Esophagus squamous epithelium (tissue), 5 donors: ENCODE measurements at regions not wholly inside any gene's neighbourhood (a gene's known extent, or its start where the extent isn't known, plus 50 kb on each side); places are given as distances from the start of the nearest gene placed in this dataset.

Experiments
- DNase-seq: peaks from one replicate; lab custom pipeline; 2025; lab: John Stamatoyannopoulos, UW
- H3K27ac ChIP-seq, 4 donors: fragments of 200-600 bp; sonication (generic); one replicate each; pipeline ENCODE4 v1.5.1; 2016 to 2019; ENCODE audit warnings: mild to moderate bottlenecking in 1 of 4
- H3K27me3 ChIP-seq, 4 donors: fragments of 200-600 bp; sonication (generic); 1 replicate in 3 of 4; 2 replicates in 1 of 4; pipeline versions ENCODE4 v1.5.1 to v1.6.0; 2017 to 2021; ENCODE audit warnings: antibody characterized with exemption in 1 of 4
- H3K36me3 ChIP-seq, 3 donors: fragments of 200-600 bp; sonication (generic); one replicate each; pipeline ENCODE4 v1.5.1; 2016 to 2019
- H3K4me1 ChIP-seq, 3 donors: fragments of 200-600 bp; sonication (generic); one replicate each; pipeline ENCODE4 v1.5.1; 2017 to 2019
- H3K4me3 ChIP-seq, 4 donors: fragments of 200-600 bp; sonication (generic); 1 replicate in 3 of 4; 2 replicates in 1 of 4; pipeline ENCODE4 v1.5.1; 2016 to 2019; ENCODE audit warnings: mild to moderate bottlenecking in 2 of 4, moderate library complexity in 1 of 4
- H3K9me3 ChIP-seq, 3 donors: fragments of 200-600 bp; sonication (generic); one replicate each; pipeline ENCODE4 v1.5.1; 2016 to 2019
- CTCF ChIP-seq, 6 experiments: fragments of 450-650 bp in 4 of 6; fragments of 200-600 bp in 2 of 6; sonication (generic) in 2 of 6; IDR thresholded peaks; one replicate each; pipeline ENCODE4 v1.5.1; 2016 to 2019; ENCODE audit warnings: antibody characterized with exemption in 6 of 6, mild to moderate bottlenecking in 4 of 6, moderate library complexity in 4 of 6
- POLR2A ChIP-seq, 4 donors: fragments of 450-650 bp; IDR thresholded peaks; one replicate each; pipeline ENCODE4 v1.6.1; 2017; ENCODE audit warnings: antibody characterized with exemption in 4 of 4, mild to moderate bottlenecking in 4 of 4, moderate library complexity in 3 of 4
- whole genome bisulfite sequencing, 2 donors: methylation state at CpG; one replicate each; pipeline ENCODE4 v1.1.5; 2018; 5-methylcytosine and 5-hydroxymethylcytosine counted together
- intact Hi-C: fragments of 100-400 bp; cut with DNase I; formaldehyde crosslinking; loops from one replicate; pipeline ENCODE4 v1.15.0; 2022
- donor health status: DM: yes; HTN: yes; CAD: no.

- Histone ChIP-seq H3K27me3 (peaks cover 0 to 36% (median 0%) of the 10 kb centered on the region in 4 donors), H3K27ac (no peak overlapping the region), H3K9me3 (no peaks in the 10 kb centered on the region), H3K4me1 (peaks cover 0 to 28% (median 0%) of the 10 kb centered on the region in 3 donors), H3K36me3 (no peaks in the 10 kb centered on the region), H3K4me3 (no peak overlapping the region)
- no peak for DNase-seq
- TF ChIP-seq POLR2A (IDR thresholded peaks at IDR 0.05) (no peak), CTCF (IDR thresholded peaks at IDR 0.05) (no peak)
- 64 to 90% methylated on average over 6 of the region's 9 CpGs for WGBS, 2 donors
- intact Hi-C loops: loop anchor here (10.0 kb wide), 1 partner anchor 615 kb away; no protein-coding TSS in a partner anchor
These were observed 74.1 kb upstream of the HSPA9 start for GRCh38 chr5:138649316-138649720.

- no peaks in the 10 kb centered on the region for H3K9me3 ChIP-seq
- H3K36me3 ChIP-seq: no peaks in the 10 kb centered on the region
- WGBS, 2 donors: 86 to 100% methylated on average over 1 of the region's 2 CpGs
- TF ChIP-seq CTCF (IDR thresholded peaks at IDR 0.05) (no peak), POLR2A (IDR thresholded peaks at IDR 0.05) (no peak)
- H3K4me1 ChIP-seq: peaks cover 0 to 24% (median 0%) of the 10 kb centered on the region in 3 donors
- H3K4me3 ChIP-seq: no peak overlapping the region
- H3K27ac ChIP-seq: no peak overlapping the region
- H3K27me3 ChIP-seq: peaks cover 0 to 36% (median 0%) of the 10 kb centered on the region in 4 donors
- intact Hi-C loops: loop anchor here (10.0 kb wide), 1 partner anchor 616 kb away; no protein-coding TSS in a partner anchor
- DNase-seq: no peak
These were observed 73.6 kb upstream of the HSPA9 start for GRCh38 chr5:138648841-138649240.

- H3K27me3 ChIP-seq: peaks cover 0 to 36% (median 0%) of the 10 kb centered on the region in 4 donors
- H3K27ac ChIP-seq: no peak overlapping the region
- no peaks in the 10 kb centered on the region for H3K36me3 ChIP-seq
- H3K4me1 ChIP-seq: peaks cover 0 to 24% (median 0%) of the 10 kb centered on the region in 3 donors
- no peak overlapping the region for H3K4me3 ChIP-seq
- no peak for DNase-seq
- TF ChIP-seq CTCF (IDR thresholded peaks at IDR 0.05): no peak
- TF ChIP-seq POLR2A (IDR thresholded peaks at IDR 0.05): no peak
- H3K9me3 ChIP-seq: no peaks in the 10 kb centered on the region
- 88 to 89% methylated on average over 5 of the region's 5 CpGs for WGBS, 2 donors
- intact Hi-C loops: loop anchor here (10.0 kb wide), 1 partner anchor 617 kb away; no protein-coding TSS in a partner anchor
These were observed 72.7 kb upstream of the HSPA9 start for GRCh38 chr5:138647794-138648410.

- TF ChIP-seq CTCF (IDR thresholded peaks at IDR 0.05) (no peak), POLR2A (IDR thresholded peaks at IDR 0.05) (no peak)
- no peak for DNase-seq
- H3K36me3 ChIP-seq: no peaks in the 10 kb centered on the region
- H3K9me3 ChIP-seq: no peaks in the 10 kb centered on the region
- WGBS, 2 donors: 100% methylated on average over 4 of the region's 5 CpGs; no CpG with 5 or more reads in 1 of the 2 donors
- H3K27me3 ChIP-seq: peaks cover 0 to 34% (median 0%) of the 10 kb centered on the region in 4 donors
- no peak overlapping the region for H3K27ac ChIP-seq
- peaks cover 0 to 18% (median 0%) of the 10 kb centered on the region in 3 donors for H3K4me1 ChIP-seq
- intact Hi-C loops: loop anchor here (10.0 kb wide), 1 partner anchor 617 kb away; no protein-coding TSS in a partner anchor
- H3K4me3 ChIP-seq: no peak overlapping the region
These were observed 72.1 kb upstream of the HSPA9 start for GRCh38 chr5:138647261-138647788.

GRCh38 chr5:138646671-138647070 lies 71.5 kb upstream of the HSPA9 start:
- intact Hi-C loops: loop anchor here (10.0 kb wide), 1 partner anchor 618 kb away; no protein-coding TSS in a partner anchor
- peaks cover 0 to 21% (median 2%) of the 10 kb centered on the region in 3 donors for H3K4me1 ChIP-seq
- no peak for TF ChIP-seq POLR2A (IDR thresholded peaks at IDR 0.05)
- no peak for TF ChIP-seq CTCF (IDR thresholded peaks at IDR 0.05)
- 78 to 97% methylated on average over 6 to 7 of the region's 11 CpGs for WGBS, 2 donors
- DNase-seq: no peak
- H3K4me3 ChIP-seq: no peak overlapping the region
- peaks cover 0 to 27% (median 0%) of the 10 kb centered on the region in 4 donors for H3K27me3 ChIP-seq
- no peak overlapping the region for H3K27ac ChIP-seq
- H3K9me3 ChIP-seq: no peaks in the 10 kb centered on the region
- no peaks in the 10 kb centered on the region for H3K36me3 ChIP-seq
